DOHH2 (cell line): ENCODE measurements at regions not wholly inside any gene's neighbourhood (a gene's known extent, or its start where the extent isn't known, plus 50 kb on each side); places are given as distances from the start of the nearest gene placed in this dataset.

Experiments
- H3F3A ChIP-seq: fragments of 200-600 bp; sonication (generic), shearing (Covaris generic); 2 replicates; pipeline ENCODE4 v1.6.0; 2016; ENCODE audit warnings: antibody characterized with exemption, mild to moderate bottlenecking; ENCODE audit not compliant: control insufficient read depth, insufficient read depth
- H3K27ac ChIP-seq: fragments of 200-600 bp; sonication (generic); 2 replicates; pipeline ENCODE4 v1.5.1; 2014; ENCODE audit warnings: low read depth, mild to moderate bottlenecking, low read length, moderate library complexity
- H3K27me3 ChIP-seq: fragments of 200-600 bp; sonication (generic); 2 replicates; pipeline ENCODE4 v1.6.1; 2014; ENCODE audit warnings: mild to moderate bottlenecking, low read length, mixed read lengths; ENCODE audit not compliant: control insufficient read depth
- H3K36me3 ChIP-seq: fragments of 200-600 bp; sonication (generic); 2 replicates; pipeline ENCODE4 v1.6.1; 2014; ENCODE audit warnings: mild to moderate bottlenecking, low read length, moderate library complexity, mixed read lengths; ENCODE audit not compliant: control insufficient read depth
- H3K4me1 ChIP-seq: fragments of 200-600 bp; sonication (generic); 2 replicates; pipeline ENCODE4 v1.6.1; 2014; ENCODE audit warnings: mild to moderate bottlenecking, low read length, mixed read lengths; ENCODE audit not compliant: control insufficient read depth
- H3K4me2 ChIP-seq: fragments of 200-600 bp; sonication (generic); 2 replicates; pipeline ENCODE4 v1.6.0; 2014; ENCODE audit warnings: mild to moderate bottlenecking, low read length, moderate library complexity
- H3K4me3 ChIP-seq: fragments of 200-600 bp; sonication (generic); 2 replicates; pipeline ENCODE4 v1.5.1; 2014; ENCODE audit warnings: mild to moderate bottlenecking, low read length, mixed read lengths
- H3K79me2 ChIP-seq: fragments of 200-600 bp; sonication (generic); 2 replicates; pipeline ENCODE4 v1.6.1; 2014; ENCODE audit warnings: mild to moderate bottlenecking, low read length, mixed read lengths; ENCODE audit not compliant: control insufficient read depth
- H3K9me2 ChIP-seq: fragments of 200-600 bp; sonication (generic); replicated peaks from 2 replicates; pipeline ENCODE4 v1.6.1; 2014; ENCODE audit warnings: mild to moderate bottlenecking, low read length, mixed read lengths; ENCODE audit not compliant: control insufficient read depth
- H3K9me3 ChIP-seq: fragments of 200-600 bp; sonication (generic); 2 replicates; pipeline ENCODE4 v1.6.1; 2014; ENCODE audit warnings: antibody characterized with exemption, low read length, mixed read lengths; ENCODE audit not compliant: control insufficient read depth, insufficient read depth
- H4K20me1 ChIP-seq: fragments of 200-600 bp; sonication (generic); 2 replicates; pipeline ENCODE4 v1.6.0; 2014; ENCODE audit warnings: low read depth, mild to moderate bottlenecking, antibody characterized with exemption, low read length, moderate library complexity; ENCODE audit not compliant: control insufficient read depth, insufficient read depth
- EZH2phosphoT487 ChIP-seq: fragments of 200-600 bp; sonication (generic); IDR thresholded peaks from 2 replicates; pipeline ENCODE4 v1.6.1; 2017; ENCODE audit warnings: borderline replicate concordance, mild to moderate bottlenecking, antibody characterized with exemption, low read length, moderate library complexity, mixed read lengths
- TF ChIP-seq, protein P1 (sequence below): fragments of 200-600 bp; sonication (generic); IDR thresholded peaks from one replicate; pipeline ENCODE4 v1.5.1; 2014; ENCODE audit warnings: antibody characterized with exemption, mild to moderate bottlenecking, low read depth, low read length; ENCODE audit not compliant: poor library complexity, severe bottlenecking

GRCh38 chr3:127385540-127385870 is 97.7 kb upstream of the PRR20G start:
- H3K36me3 ChIP-seq = no peaks in the 10 kb centered on the region
- no peaks in the 10 kb centered on the region for H3K9me2 ChIP-seq
- H3K27me3 ChIP-seq = no peaks in the 10 kb centered on the region

DNA sequence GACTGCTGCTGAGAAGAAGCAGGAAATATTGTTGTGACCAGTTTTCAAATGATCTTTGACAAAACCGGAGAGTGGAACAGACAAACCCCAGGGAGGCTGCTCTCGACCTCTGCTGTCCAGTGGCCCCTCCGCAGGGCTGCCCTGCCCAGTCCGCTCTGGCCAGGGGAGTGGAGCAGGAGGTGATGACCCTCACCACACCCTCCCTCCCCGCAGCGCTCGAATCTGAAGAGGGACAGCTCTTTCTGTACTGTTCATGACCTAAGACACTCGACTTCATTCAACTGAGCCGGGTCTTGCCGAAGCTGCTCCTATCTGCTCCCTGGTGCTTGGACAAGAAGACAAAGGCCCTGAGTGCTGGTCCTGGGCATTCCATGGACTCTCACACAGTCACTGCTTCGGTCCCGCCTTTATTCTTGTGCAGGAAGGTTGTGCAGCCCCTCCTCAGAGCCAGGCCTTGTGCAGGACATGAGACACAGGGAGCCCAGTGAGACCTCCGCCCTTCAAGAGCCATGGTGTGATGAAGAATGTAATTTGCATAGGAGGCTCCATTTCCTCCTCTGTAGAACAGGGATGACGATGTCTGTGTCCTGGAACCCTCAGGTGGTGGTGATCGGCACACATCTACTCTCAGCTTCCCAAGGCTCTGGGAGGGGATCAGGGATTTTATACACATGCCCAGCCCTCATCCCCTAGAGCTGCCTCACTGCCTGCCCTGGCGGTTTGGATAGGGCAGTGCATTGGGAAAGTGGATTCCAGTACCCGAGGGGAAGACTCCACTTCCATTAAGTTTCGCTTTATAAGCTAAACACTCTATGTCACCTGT is 97.1 kb upstream of the PRR20G start:
- no peaks in the 10 kb centered on the region for H3K9me3 ChIP-seq
- H3K4me2 ChIP-seq = no peak overlapping the region
- H3K9me2 ChIP-seq = no peaks in the 10 kb centered on the region

More at GRCh38 chr3:127385540-127385870, 97.7 kb upstream of the PRR20G start:
- TF ChIP-seq EZH2phosphoT487 = no peak
- TF ChIP-seq, protein P1, sequence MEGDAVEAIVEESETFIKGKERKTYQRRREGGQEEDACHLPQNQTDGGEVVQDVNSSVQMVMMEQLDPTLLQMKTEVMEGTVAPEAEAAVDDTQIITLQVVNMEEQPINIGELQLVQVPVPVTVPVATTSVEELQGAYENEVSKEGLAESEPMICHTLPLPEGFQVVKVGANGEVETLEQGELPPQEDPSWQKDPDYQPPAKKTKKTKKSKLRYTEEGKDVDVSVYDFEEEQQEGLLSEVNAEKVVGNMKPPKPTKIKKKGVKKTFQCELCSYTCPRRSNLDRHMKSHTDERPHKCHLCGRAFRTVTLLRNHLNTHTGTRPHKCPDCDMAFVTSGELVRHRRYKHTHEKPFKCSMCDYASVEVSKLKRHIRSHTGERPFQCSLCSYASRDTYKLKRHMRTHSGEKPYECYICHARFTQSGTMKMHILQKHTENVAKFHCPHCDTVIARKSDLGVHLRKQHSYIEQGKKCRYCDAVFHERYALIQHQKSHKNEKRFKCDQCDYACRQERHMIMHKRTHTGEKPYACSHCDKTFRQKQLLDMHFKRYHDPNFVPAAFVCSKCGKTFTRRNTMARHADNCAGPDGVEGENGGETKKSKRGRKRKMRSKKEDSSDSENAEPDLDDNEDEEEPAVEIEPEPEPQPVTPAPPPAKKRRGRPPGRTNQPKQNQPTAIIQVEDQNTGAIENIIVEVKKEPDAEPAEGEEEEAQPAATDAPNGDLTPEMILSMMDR = no peak
- no peak overlapping the region for H3K4me2 ChIP-seq
- no peaks in the 10 kb centered on the region for H3K9me3 ChIP-seq
- H4K20me1 ChIP-seq = no peaks in the 10 kb centered on the region
- H3K27ac ChIP-seq = no peak overlapping the region
- no peak overlapping the region for H3K4me3 ChIP-seq
- H3K79me2 ChIP-seq = no peaks in the 10 kb centered on the region
- no peaks in the 10 kb centered on the region for H3F3A ChIP-seq
- no peaks in the 10 kb centered on the region for H3K4me1 ChIP-seq

GRCh38 chr3:127383656-127384179 is 95.9 kb upstream of the PRR20G start:
- TF ChIP-seq, protein P1 = no peak
- TF ChIP-seq EZH2phosphoT487 = no peak
- no peaks in the 10 kb centered on the region for H3K79me2 ChIP-seq
- H3K36me3 ChIP-seq = no peaks in the 10 kb centered on the region
- no peaks in the 10 kb centered on the region for H3K27me3 ChIP-seq
- H3K27ac ChIP-seq = no peak overlapping the region
- no peaks in the 10 kb centered on the region for H3F3A ChIP-seq
- H3K9me3 ChIP-seq = no peaks in the 10 kb centered on the region
- no peaks in the 10 kb centered on the region for H3K9me2 ChIP-seq
- H4K20me1 ChIP-seq = no peaks in the 10 kb centered on the region
- no peaks in the 10 kb centered on the region for H3K4me1 ChIP-seq
- H3K4me2 ChIP-seq = no peak overlapping the region
- H3K4me3 ChIP-seq = no peak overlapping the region

More for the DNA sequence above, 97.1 kb upstream of the PRR20G start:
- H3K27me3 ChIP-seq = no peaks in the 10 kb centered on the region
- H3K36me3 ChIP-seq = no peaks in the 10 kb centered on the region
- no peaks in the 10 kb centered on the region for H3F3A ChIP-seq
- no peaks in the 10 kb centered on the region for H3K4me1 ChIP-seq
- H4K20me1 ChIP-seq = no peaks in the 10 kb centered on the region
- H3K79me2 ChIP-seq = no peaks in the 10 kb centered on the region
- no peak overlapping the region for H3K27ac ChIP-seq
- H3K4me3 ChIP-seq = no peak overlapping the region
- TF ChIP-seq, protein P1 = no peak
- TF ChIP-seq EZH2phosphoT487 = no peak
